HepG2 (cell line): ENCODE measurements at regions not wholly inside any gene's neighbourhood (a gene's known extent, or its start where the extent isn't known, plus 50 kb on each side); places are given as distances from the start of the nearest gene placed in this dataset.

Experiments
- ATAC-seq: fragments of 200-7000 bp; cut with Tn5 transposase; 3 replicates; pipeline ENCODE4 v1.9.1; 2020; ENCODE audit warnings: mild to moderate bottlenecking, moderate library complexity
- BruUV-seq: library from RNA; stranded (reverse); fragments of 400-500 nt; replicated peaks from 2 replicates; lab custom pipeline; 2021; lab: Mats Ljungman, UMichigan
- CTCF ChIA-PET: fragments of 300-600 bp; formaldehyde crosslinking; extraction: SDS; loops from one replicate; lab custom pipeline; 2021; ENCODE audit warnings: low total read pairs, inconsistent platforms, low intra/inter-chr PET ratio; lab: Yijun Ruan, JAX
- POLR2A ChIA-PET: fragments of 350-600 bp; sonication (Branson Sonifier 250); formaldehyde crosslinking; loops from one replicate; lab custom pipeline; 2020; ENCODE audit warnings: antibody characterized with exemption, inconsistent platforms; lab: Yijun Ruan, JAX
- DNase-seq: peaks from one replicate; pipeline ENCODE4 v3.0.0-alpha.2; 2015; ENCODE audit warnings: low spot score
- FAIRE-seq: peaks from 3 replicates; lab custom pipeline; 2011; peaks lifted over from hg19 to GRCh38; lab: Jason Lieb, UNC
- H2AFZ ChIP-seq: one replicate; pipeline ENCODE4 v1.6.1; 2011; ENCODE audit warnings: low read length, inconsistent platforms
- H3K27ac ChIP-seq: fragments of 300-600 bp; 3 replicates; pipeline ENCODE4 v1.8.0; 2011; ENCODE audit warnings: mixed run types, mild to moderate bottlenecking, mixed read lengths, low read length, inconsistent platforms; ENCODE audit not compliant: insufficient read depth; ENCODE audit errors: extremely low read length
- H3K27me3 ChIP-seq, 2 experiments: fragments of 200-600 bp in 1 of 2; 2 replicates in 1 of 2; 3 replicates in 1 of 2; pipeline versions ENCODE4 v1.6.0 to v1.8.0; 2011; ENCODE audit warnings: low read length in 2 of 2, mild to moderate bottlenecking in 2 of 2, moderate library complexity in 2 of 2, inconsistent platforms in 1 of 2; ENCODE audit not compliant: insufficient read depth in 2 of 2, control insufficient read depth in 1 of 2
- H3K36me3 ChIP-seq, 2 experiments: fragments of 200-600 bp in 1 of 2; replicated peaks in 1 of 2; 2 replicates in 1 of 2; 3 replicates in 1 of 2; pipeline versions ENCODE4 v1.5.1 to v1.8.0; 2011; ENCODE audit warnings: low read length in 2 of 2, inconsistent platforms in 1 of 2; ENCODE audit not compliant: insufficient read depth in 2 of 2, control insufficient read depth in 1 of 2
- H3K4me1 ChIP-seq: 2 replicates; pipeline ENCODE4 v1.5.1; 2012; ENCODE audit warnings: low read length, inconsistent platforms; ENCODE audit not compliant: insufficient read depth
- H3K4me2 ChIP-seq: 2 replicates; pipeline ENCODE4 v1.6.0; 2011; ENCODE audit warnings: low read depth, low read length, inconsistent platforms
- H3K4me3 ChIP-seq, 3 experiments: fragments of 200-600 bp in 1 of 3; sonication (generic), shearing (Covaris generic) in 1 of 3; replicated peaks in 1 of 3; 2 replicates each; pipeline ENCODE4 v1.5.1; 2011 to 2016; ENCODE audit warnings: low read length in 3 of 3, inconsistent platforms in 2 of 3, low read depth in 2 of 3, mild to moderate bottlenecking in 2 of 3, control low read depth in 1 of 3, mixed read lengths in 1 of 3; ENCODE audit not compliant: insufficient read depth in 1 of 3
- H3K79me2 ChIP-seq: one replicate; pipeline ENCODE4 v1.6.1; 2011; ENCODE audit warnings: low read length, inconsistent platforms; ENCODE audit not compliant: insufficient read depth
- H3K9ac ChIP-seq: 2 replicates; pipeline ENCODE4 v1.6.0; 2011; ENCODE audit warnings: mild to moderate bottlenecking, low read depth, low read length, inconsistent platforms; ENCODE audit not compliant: insufficient read depth
- H3K9me3 ChIP-seq: 2 replicates; pipeline ENCODE4 v1.5.1; 2012; ENCODE audit warnings: mild to moderate bottlenecking, low read length
- H4K20me1 ChIP-seq: 2 replicates; pipeline ENCODE4 v1.6.0; 2011; ENCODE audit warnings: inconsistent platforms, mild to moderate bottlenecking, low read length, moderate library complexity; ENCODE audit not compliant: insufficient read depth
- AKAP8 ChIP-seq: sonication (generic); formaldehyde crosslinking; IDR thresholded peaks from 2 replicates; pipeline ENCODE4 v1.5.1; 2020; ENCODE audit warnings: mild to moderate bottlenecking, missing genetic modification reagents
- CREM ChIP-seq, 2 experiments: sonication (generic) in 1 of 2; formaldehyde crosslinking in 1 of 2; IDR thresholded peaks; 2 replicates each; pipeline versions ENCODE4 v1.4.0 to v1.6.1; 2016 to 2020; ENCODE audit warnings: antibody characterized with exemption in 1 of 2, mild to moderate bottlenecking in 1 of 2, missing genetic modification reagents in 1 of 2
- FIP1L1 ChIP-seq: fragments of 200-400 bp; formaldehyde crosslinking; IDR thresholded peaks from 2 replicates; pipeline ENCODE4 v1.6.1; 2018; ENCODE audit warnings: low read depth, mild to moderate bottlenecking, low read length, moderate library complexity, borderline replicate concordance; ENCODE audit not compliant: insufficient read depth
- HIVEP1 ChIP-seq: sonication (generic); formaldehyde crosslinking; IDR thresholded peaks from 2 replicates; pipeline ENCODE4 v1.4.0; 2020; ENCODE audit warnings: mild to moderate bottlenecking, missing genetic modification reagents
- ISX ChIP-seq: sonication (generic); formaldehyde crosslinking; conservative IDR thresholded peaks from 2 replicates; pipeline ENCODE4 v1.5.0; 2020; ENCODE audit warnings: missing genetic modification reagents
- NAIF1 ChIP-seq: sonication (generic); formaldehyde crosslinking; IDR thresholded peaks from 2 replicates; pipeline ENCODE4 v1.5.0; 2020; ENCODE audit warnings: mild to moderate bottlenecking, missing genetic modification reagents, borderline replicate concordance
- TAF15 ChIP-seq: fragments of 200-400 bp; formaldehyde crosslinking; IDR thresholded peaks from one replicate; pipeline ENCODE4 v1.6.1; 2018; ENCODE audit warnings: mild to moderate bottlenecking, low read depth, low read length; ENCODE audit not compliant: poor library complexity, severe bottlenecking
- ZNF260 ChIP-seq: sonication (generic); formaldehyde crosslinking; IDR thresholded peaks from 2 replicates; pipeline ENCODE4 v1.4.0; 2020; ENCODE audit warnings: missing genetic modification reagents, low read depth, mild to moderate bottlenecking, borderline replicate concordance
- WGBS: methylation state at CpG from one replicate; pipeline ENCODE4 v1.1.6; 2017; ENCODE audit warnings: low lambda C conversion rate; 5-methylcytosine and 5-hydroxymethylcytosine counted together
- in situ Hi-C: cut with HindIII; loops from 2 replicates; pipeline ENCODE4 v1.10.0; 2017; ENCODE audit warnings: low pct_unique_long_range_greater_than_20kb; ENCODE audit not compliant: extremely low pct_ligation_motif_present
- intact Hi-C: fragments of 100-400 bp; cut with micrococcal nuclease; formaldehyde crosslinking; loops from one replicate; pipeline ENCODE4 v1.10.0; 2022; ENCODE audit not compliant: unreplicated experiment
- TF ChIP-seq, protein P1 (sequence below): sonication (generic); formaldehyde crosslinking; IDR thresholded peaks from 2 replicates; pipeline ENCODE4 v1.4.0; 2020; ENCODE audit warnings: missing genetic modification reagents, borderline replicate concordance
- TF ChIP-seq, protein P2 (sequence below): sonication (generic); formaldehyde crosslinking; IDR thresholded peaks from 2 replicates; pipeline ENCODE4 v1.8.0; 2022; ENCODE audit warnings: missing genetic modification reagents, mild to moderate bottlenecking, inconsistent platforms, borderline replicate concordance
- TF ChIP-seq, protein P3 (sequence below): sonication (generic); formaldehyde crosslinking; IDR thresholded peaks from 2 replicates; pipeline ENCODE4 v1.8.0; 2022; ENCODE audit warnings: mild to moderate bottlenecking, missing genetic modification reagents, borderline replicate concordance

- no peaks in the 10 kb centered on the region for H3K9me3 ChIP-seq
- POLR2A ChIA-PET, result no interaction called here
- H3K4me2 ChIP-seq, result no peak overlapping the region
- DNase-seq, result no peak
- no peak for ATAC-seq
- H3K4me3 ChIP-seq, result no peak overlapping the region
- no peak overlapping the region for H2AFZ ChIP-seq
- in situ Hi-C loops, result no loop called here
- H3K36me3 ChIP-seq, result 0 out of 5 replicates have a peak, but pooled peaks cover 0 to 2% of the 10 kb centered on the region in 2 experiments
- H3K9ac ChIP-seq, result no peak overlapping the region
- H3K27ac ChIP-seq, result no peak overlapping the region
- peaks cover 14% of the 10 kb centered on the region for H3K4me1 ChIP-seq
- CTCF ChIA-PET, result no interaction called here
- no peak for TF ChIP-seq ISX (CRISPR knock-in tag)
- TF ChIP-seq, protein P1, sequence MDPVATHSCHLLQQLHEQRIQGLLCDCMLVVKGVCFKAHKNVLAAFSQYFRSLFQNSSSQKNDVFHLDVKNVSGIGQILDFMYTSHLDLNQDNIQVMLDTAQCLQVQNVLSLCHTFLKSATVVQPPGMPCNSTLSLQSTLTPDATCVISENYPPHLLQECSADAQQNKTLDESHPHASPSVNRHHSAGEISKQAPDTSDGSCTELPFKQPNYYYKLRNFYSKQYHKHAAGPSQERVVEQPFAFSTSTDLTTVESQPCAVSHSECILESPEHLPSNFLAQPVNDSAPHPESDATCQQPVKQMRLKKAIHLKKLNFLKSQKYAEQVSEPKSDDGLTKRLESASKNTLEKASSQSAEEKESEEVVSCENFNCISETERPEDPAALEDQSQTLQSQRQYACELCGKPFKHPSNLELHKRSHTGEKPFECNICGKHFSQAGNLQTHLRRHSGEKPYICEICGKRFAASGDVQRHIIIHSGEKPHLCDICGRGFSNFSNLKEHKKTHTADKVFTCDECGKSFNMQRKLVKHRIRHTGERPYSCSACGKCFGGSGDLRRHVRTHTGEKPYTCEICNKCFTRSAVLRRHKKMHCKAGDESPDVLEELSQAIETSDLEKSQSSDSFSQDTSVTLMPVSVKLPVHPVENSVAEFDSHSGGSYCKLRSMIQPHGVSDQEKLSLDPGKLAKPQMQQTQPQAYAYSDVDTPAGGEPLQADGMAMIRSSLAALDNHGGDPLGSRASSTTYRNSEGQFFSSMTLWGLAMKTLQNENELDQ (CRISPR knock-in tag), result no peak
- TF ChIP-seq, all 625 proteins: peak for 0
- H4K20me1 ChIP-seq, result no peaks in the 10 kb centered on the region
- WGBS, result 92% methylated on average over 2 of the region's 2 CpGs
- intact Hi-C loops, result no loop called here
- H3K27me3 ChIP-seq, result no peaks in the 10 kb centered on the region
- H3K79me2 ChIP-seq, result no peaks in the 10 kb centered on the region
- no peak for FAIRE-seq
- BruUV-seq, result no TSS peak
These were observed 95.1 kb downstream of the MPP7 start for GRCh38 chr10:28207799-28208198.

GRCh38 chr10:28202941-28203352 lies 99.9 kb downstream of the MPP7 start:
- no peak for TF ChIP-seq NAIF1 (CRISPR knock-in tag)
- TF ChIP-seq TAF15, result no peak
- TF ChIP-seq, protein P2, sequence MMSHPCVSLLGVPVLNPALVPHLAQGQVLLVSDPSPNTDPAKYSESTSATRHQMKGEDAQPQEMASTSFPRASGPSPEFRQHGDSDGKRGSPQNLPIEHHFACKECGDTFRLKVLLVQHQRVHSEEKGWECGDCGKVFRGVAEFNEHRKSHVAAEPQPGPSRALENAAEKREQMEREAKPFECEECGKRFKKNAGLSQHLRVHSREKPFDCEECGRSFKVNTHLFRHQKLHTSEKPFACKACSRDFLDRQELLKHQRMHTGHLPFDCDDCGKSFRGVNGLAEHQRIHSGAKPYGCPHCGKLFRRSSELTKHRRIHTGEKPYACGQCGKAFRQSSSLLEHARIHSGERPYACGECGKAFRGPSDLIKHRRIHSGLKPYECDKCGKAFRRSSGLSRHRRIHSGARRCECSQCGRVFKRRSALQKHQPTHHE (CRISPR knock-in tag), result no peak
- TF ChIP-seq, protein P3, sequence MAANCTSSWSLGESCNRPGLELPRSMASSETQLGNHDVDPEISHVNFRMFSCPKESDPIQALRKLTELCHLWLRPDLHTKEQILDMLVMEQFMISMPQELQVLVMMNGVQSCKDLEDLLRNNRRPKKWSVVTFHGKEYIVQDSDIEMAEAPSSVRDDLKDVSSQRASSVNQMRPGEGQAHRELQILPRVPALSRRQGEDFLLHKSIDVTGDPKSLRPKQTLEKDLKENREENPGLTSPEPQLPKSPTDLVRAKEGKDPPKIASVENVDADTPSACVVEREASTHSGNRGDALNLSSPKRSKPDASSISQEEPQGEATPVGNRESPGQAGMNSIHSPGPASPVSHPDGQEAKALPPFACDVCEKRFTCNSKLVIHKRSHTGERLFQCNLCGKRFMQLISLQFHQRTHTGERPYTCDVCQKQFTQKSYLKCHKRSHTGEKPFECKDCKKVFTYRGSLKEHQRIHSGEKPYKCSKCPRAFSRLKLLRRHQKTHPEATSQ (CRISPR knock-in tag), result no peak
- no peak for TF ChIP-seq ZNF260 (CRISPR knock-in tag)
- TF ChIP-seq FIP1L1, result no peak
- no peak for TF ChIP-seq CREM (IDR thresholded peaks at IDR 0.05)
- TF ChIP-seq CREM (CRISPR knock-in tag; IDR thresholded peaks at IDR 0.05), result no peak
- TF ChIP-seq HIVEP1 (CRISPR knock-in tag), result no peak
- TF ChIP-seq AKAP8 (CRISPR knock-in tag), result no peak
- no peaks in the 10 kb centered on the region for H3K9me3 ChIP-seq
- H3K27me3 ChIP-seq, result no peaks in the 10 kb centered on the region
- H2AFZ ChIP-seq, result no peak overlapping the region
- no peak overlapping the region for H3K27ac ChIP-seq
- ChIA-PET POLR2A (no interaction called here), CTCF (no interaction called here)
- FAIRE-seq, result no peak
- DNase-seq, result no peak
- H3K36me3 ChIP-seq, result no peaks in the 10 kb centered on the region
- H3K9ac ChIP-seq, result no peak overlapping the region
- WGBS, result 95% methylated on average over 5 of the region's 5 CpGs
- H3K4me3 ChIP-seq, result no peak overlapping the region
- H3K4me2 ChIP-seq, result no peak overlapping the region
- H3K4me1 ChIP-seq, result no peaks in the 10 kb centered on the region
- no peak for ATAC-seq
- no peaks in the 10 kb centered on the region for H4K20me1 ChIP-seq
- in situ Hi-C loops, result no loop called here
- H3K79me2 ChIP-seq, result no peaks in the 10 kb centered on the region
- no TSS peak for BruUV-seq
- intact Hi-C loops, result no loop called here
